ENCODE measurements at regions not wholly inside any gene's neighbourhood (a gene's known extent, or its start where the extent isn't known, plus 50 kb on each side); places are given as distances from the start of the nearest gene placed in this dataset.
A peak's percentile ranks its signal among the peaks of the same experiment; 100 is the strongest.

GRCh38 chr16:20249211-20249610 lies 78.1 kb downstream of the GP2 start:
- Histone ChIP-seq H3K27me3 (ENCODE audit: control insufficient read depth, insufficient read depth, low read length) (no peaks in the 10 kb centered on the region), H2BK5ac (ENCODE audit: low read depth, low read length, poor library complexity, severe bottlenecking) (no peak overlapping the region), H4K8ac (ENCODE audit: low read depth in 2 of 2, low read length in 2 of 2) (no peak overlapping the region), H3K9me1 (ENCODE audit: insufficient read depth, low read length) (no peaks in the 10 kb centered on the region), H3K4me3 (ENCODE audit: insufficient read depth, low read depth, low read length) (no peak overlapping the region), H3K4me1 (ENCODE audit: control insufficient read depth, insufficient read depth, low read length) (no peaks in the 10 kb centered on the region), H3K9ac (ENCODE audit: low read depth, low read length) (no peak overlapping the region), H3K27ac (ENCODE audit: insufficient read depth, low read length) (no peak overlapping the region), H2BK20ac (ENCODE audit: low read depth, low read length) (no peak overlapping the region), H3K18ac (ENCODE audit: low read depth, low read length) (no peak overlapping the region), H2AFZ (replicated peaks; ENCODE audit: low read length, poor library complexity) (no peak overlapping the region), H2AK9ac (replicated peaks; ENCODE audit: low read depth, low read length, poor library complexity) (no peak overlapping the region), H3K14ac (replicated peaks; ENCODE audit: low read depth, low read length) (no peak overlapping the region), H3K56ac (ENCODE audit: extremely low read depth, insufficient read depth, low read length) (no peak overlapping the region), H2BK120ac (ENCODE audit: low read depth, low read length) (no peak overlapping the region), H3K23ac (ENCODE audit: low read depth, low read length) (no peak overlapping the region), H2BK15ac (ENCODE audit: low read depth, low read length) (no peak overlapping the region), H3K36me3 (ENCODE audit: control insufficient read depth, insufficient read depth, low read length) (no peaks in the 10 kb centered on the region), H3K79me1 (ENCODE audit: low read depth in 1 of 2, low read length in 2 of 2) (no peaks in the 10 kb centered on the region), H4K20me1 (ENCODE audit: insufficient read depth, low read length) (no peaks in the 10 kb centered on the region), H3K4ac (ENCODE audit: low read depth, low read length) (no peak overlapping the region), H4K5ac (ENCODE audit: low read depth, low read length) (no peak overlapping the region), H3K4me2 (ENCODE audit: low read depth, low read length) (no peak overlapping the region), H2AK5ac (ENCODE audit: low read depth, low read length) (no peak overlapping the region), H3K9me3 (ENCODE audit: control insufficient read depth, insufficient read depth, low read length) (no peaks in the 10 kb centered on the region), H4K91ac (ENCODE audit: insufficient read depth, low read depth, low read length) (no peak overlapping the region)
- CTCF ChIA-PET: no interaction called here
- TF ChIP-seq MAFK (IDR thresholded peaks at IDR 0.05; ENCODE audit: low read depth, low read length): 0 out of 2 replicates have a peak, but pooled peaks have one; percentile 15
- TF ChIP-seq RFX5 (IDR thresholded peaks at IDR 0.05; ENCODE audit: low read depth, low read length): no peak
- WGBS, 2 experiments (ENCODE audit: extremely low coverage in 2 of 2, insufficient read length in 1 of 2): no CpG with 5 or more reads among the region's 1 CpG
- POLR2A ChIA-PET (ENCODE audit: unreplicated experiment): no interaction called here
- intact Hi-C loops (cut with micrococcal nuclease) (no loop called here), in situ Hi-C loops (cut with MboI; ENCODE audit: low sequenced_read_pairs) (no loop called here), dilution Hi-C loops (cut with HindIII; ENCODE audit: low sequenced_read_pairs, unreplicated experiment) (no loop called here)
- BruUV-seq (replicated peaks): no TSS peak
- ATAC-seq (ENCODE audit: low read depth): no peak
- DNase-seq: no peak

Measured in IMR-90 (cell line).